Nephron progenitor cell (in vitro differentiated cells): ENCODE measurements at regions not wholly inside any gene's neighbourhood (a gene's known extent, or its start where the extent isn't known, plus 50 kb on each side); places are given as distances from the start of the nearest gene placed in this dataset.

Experiments used
- DNase-seq: peaks from one replicate; pipeline ENCODE4 v3.0.0; 2021
- H3K27ac Mint-ChIP-seq: 2 replicates; pipeline ENCODE4 v1.8.0; 2021; ENCODE audit warnings: mild to moderate bottlenecking, moderate library complexity, mixed read lengths
- H3K27me3 Mint-ChIP-seq: 2 replicates; pipeline ENCODE4 v1.8.0; 2021; ENCODE audit warnings: mild to moderate bottlenecking, low read depth, mixed read lengths; ENCODE audit not compliant: poor library complexity
- H3K36me3 Mint-ChIP-seq: 2 replicates; pipeline ENCODE4 v1.8.0; 2021; ENCODE audit warnings: low read depth, mixed read lengths
- H3K4me1 Mint-ChIP-seq: 2 replicates; pipeline ENCODE4 v1.8.0; 2021; ENCODE audit warnings: mixed read lengths
- H3K4me3 Mint-ChIP-seq: 2 replicates; pipeline ENCODE4 v1.8.0; 2021; ENCODE audit warnings: mild to moderate bottlenecking, moderate library complexity, mixed read lengths
- H3K9me3 Mint-ChIP-seq: 2 replicates; pipeline ENCODE4 v1.8.0; 2021; ENCODE audit warnings: mild to moderate bottlenecking, moderate library complexity, mixed read lengths
- CTCF ChIP-seq: fragments of 200-600 bp; sonication (generic); IDR thresholded peaks from 2 replicates; pipeline ENCODE4 v1.5.0; 2021; ENCODE audit warnings: antibody characterized with exemption

GRCh38 chr1:232437510-232437909 is 192.4 kb downstream of the SIPA1L2 start:
- Mint-ChIP-seq H3K4me3 (no peak overlapping the region), H3K4me1 (peaks cover 5% of the 10 kb centered on the region), H3K36me3 (peaks cover 21% of the 10 kb centered on the region), H3K27ac (peak overlapping the region; percentile 61), H3K9me3 (no peaks in the 10 kb centered on the region), H3K27me3 (peaks cover 2% of the 10 kb centered on the region)
- TF ChIP-seq CTCF, result no peak
- DNase-seq, result no peak

DNA sequence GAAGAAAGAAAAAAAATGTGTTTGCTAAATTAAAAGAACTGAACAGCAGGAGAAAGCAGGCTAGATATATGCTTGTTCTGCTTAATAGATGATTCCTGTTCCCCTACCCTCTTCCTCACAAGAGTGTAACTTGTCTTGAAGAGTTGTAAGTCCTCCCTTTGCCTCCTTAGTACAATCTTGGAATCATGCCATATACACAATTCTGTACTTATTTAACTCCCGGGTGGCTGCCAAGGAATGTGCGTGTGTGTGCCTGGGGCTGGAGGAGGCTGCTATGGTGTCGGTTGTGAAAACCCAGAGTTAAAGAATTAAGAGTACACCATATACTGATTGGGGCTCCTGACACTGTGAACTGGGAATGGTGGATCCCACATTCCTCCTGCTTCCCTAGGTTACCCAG is 194.2 kb downstream of the SIPA1L2 start:
- Mint-ChIP-seq H3K27ac (no peak overlapping the region), H3K4me1 (peaks cover 14% of the 10 kb centered on the region), H3K27me3 (no peaks in the 10 kb centered on the region), H3K9me3 (no peaks in the 10 kb centered on the region), H3K4me3 (no peak overlapping the region), H3K36me3 (peaks cover 21% of the 10 kb centered on the region)
- no peak for TF ChIP-seq CTCF
- no peak for DNase-seq

- H3K4me3 Mint-ChIP-seq, result no peak overlapping the region
- TF ChIP-seq CTCF, result no peak
- no peak overlapping the region for H3K27ac Mint-ChIP-seq
- no peaks in the 10 kb centered on the region for H3K27me3 Mint-ChIP-seq
- H3K36me3 Mint-ChIP-seq, result peaks cover 13% of the 10 kb centered on the region
- DNase-seq, result no peak
- H3K9me3 Mint-ChIP-seq, result no peaks in the 10 kb centered on the region
- peaks cover 40% of the 10 kb centered on the region for H3K4me1 Mint-ChIP-seq
Observed at GRCh38 chr1:232432313-232432712, 197.6 kb downstream of the SIPA1L2 start.

DNA sequence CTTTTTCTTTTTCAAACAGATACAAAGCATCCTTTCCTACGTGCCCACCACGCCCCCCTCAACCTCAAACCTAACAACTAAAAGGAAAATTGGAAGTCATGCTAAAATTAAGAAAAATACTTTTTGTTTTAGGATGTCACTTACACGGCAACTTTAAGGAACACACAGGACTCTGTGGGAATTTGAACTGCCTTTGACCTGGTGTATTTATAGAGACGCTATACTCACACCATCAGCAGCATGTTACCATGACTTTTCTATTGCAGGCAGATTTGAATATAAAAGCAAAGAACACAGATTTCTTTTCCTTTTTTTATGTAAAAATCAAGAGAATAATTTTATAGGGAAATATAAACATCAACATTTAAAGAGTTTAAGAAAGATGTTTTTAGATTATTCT is 198.2 kb downstream of the SIPA1L2 start:
- no peak overlapping the region for H3K4me3 Mint-ChIP-seq
- H3K27ac Mint-ChIP-seq, result no peak overlapping the region
- H3K36me3 Mint-ChIP-seq, result peaks cover 11% of the 10 kb centered on the region
- no peak for TF ChIP-seq CTCF
- peaks cover 45% of the 10 kb centered on the region for H3K4me1 Mint-ChIP-seq
- no peak for DNase-seq
- no peaks in the 10 kb centered on the region for H3K9me3 Mint-ChIP-seq
- no peaks in the 10 kb centered on the region for H3K27me3 Mint-ChIP-seq

- H3K27me3 Mint-ChIP-seq, result no peaks in the 10 kb centered on the region
- H3K36me3 Mint-ChIP-seq, result peaks cover 9% of the 10 kb centered on the region
- no peak overlapping the region for H3K27ac Mint-ChIP-seq
- H3K9me3 Mint-ChIP-seq, result no peaks in the 10 kb centered on the region
- H3K4me3 Mint-ChIP-seq, result no peak overlapping the region
- TF ChIP-seq CTCF, result no peak
- H3K4me1 Mint-ChIP-seq, result peaks cover 45% of the 10 kb centered on the region
- DNase-seq, result no peak
Observed at GRCh38 chr1:232431326-232431725, 198.6 kb downstream of the SIPA1L2 start.

GRCh38 chr1:232430467-232430866 is 199.5 kb downstream of the SIPA1L2 start:
- no peak for TF ChIP-seq CTCF
- DNase-seq, result no peak
- Mint-ChIP-seq H3K27me3 (no peaks in the 10 kb centered on the region), H3K4me1 (peaks cover 45% of the 10 kb centered on the region), H3K4me3 (no peak overlapping the region), H3K36me3 (peaks cover 4% of the 10 kb centered on the region), H3K9me3 (no peaks in the 10 kb centered on the region), H3K27ac (no peak overlapping the region)
